Ovary (tissue), 3 donors: ENCODE measurements at regions not wholly inside any gene's neighbourhood (a gene's known extent, or its start where the extent isn't known, plus 50 kb on each side); places are given as distances from the start of the nearest gene placed in this dataset.

ENCODE experiments used
- CTCF ChIP-seq, 3 donors: fragments of 450-650 bp in 2 of 3; fragments of 200-600 bp in 1 of 3; IDR thresholded peaks; one replicate each; pipeline versions ENCODE4 v1.5.1 to v1.8.0; 2016 to 2022; ENCODE audit warnings: antibody characterized with exemption in 3 of 3, mild to moderate bottlenecking in 1 of 3
- POLR2A ChIP-seq: fragments of 450-650 bp; IDR thresholded peaks from one replicate; pipeline ENCODE4 v1.6.1; 2017; ENCODE audit warnings: antibody characterized with exemption, mild to moderate bottlenecking, moderate library complexity
- donor health status: DM: no; HTN: no; CAD: no.

GRCh38 chr9:129282272-129282671 lies 104.2 kb upstream of the IER5L start:
- TF ChIP-seq CTCF (IDR thresholded peaks at IDR 0.05) (no peak), POLR2A (no peak)
